D341Med (cell line): ENCODE measurements at regions not wholly inside any gene's neighbourhood (a gene's known extent, or its start where the extent isn't known, plus 50 kb on each side); places are given as distances from the start of the nearest gene placed in this dataset.

Source experiments
- DNase-seq: peaks from one replicate; pipeline ENCODE4 v3.0.0; 2012; ENCODE audit warnings: low spot score

GRCh38 chr5:2909035-2909434 lies 157.6 kb upstream of the IRX2 start:
- DNase-seq: no peak

DNA sequence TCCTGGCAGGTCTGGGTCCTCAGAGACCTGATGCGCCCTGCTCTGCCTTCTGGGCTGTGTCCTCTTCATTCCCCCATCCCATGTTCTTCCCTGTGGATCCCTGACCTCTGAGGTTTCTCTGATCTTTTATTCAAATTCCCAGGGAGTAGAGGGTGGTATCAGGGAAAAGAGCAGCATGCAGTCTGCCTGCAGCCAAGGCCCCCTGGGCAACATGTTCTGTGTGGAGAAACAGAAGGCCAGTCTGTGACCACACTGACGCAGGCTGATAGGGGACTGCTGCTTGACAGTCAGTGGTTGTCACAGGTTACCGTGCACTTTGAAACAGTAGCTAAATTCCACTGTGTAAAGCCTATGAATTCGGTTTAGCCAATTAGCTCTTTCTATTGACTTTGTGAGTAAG lies 156.6 kb upstream of the IRX2 start:
- DNase-seq: no peak

GRCh38 chr5:2906302-2907090 lies 155.0 kb upstream of the IRX2 start:
- no peak for DNase-seq

GRCh38 chr5:2905741-2906140 lies 154.3 kb upstream of the IRX2 start:
- DNase-seq: no peak

DNA sequence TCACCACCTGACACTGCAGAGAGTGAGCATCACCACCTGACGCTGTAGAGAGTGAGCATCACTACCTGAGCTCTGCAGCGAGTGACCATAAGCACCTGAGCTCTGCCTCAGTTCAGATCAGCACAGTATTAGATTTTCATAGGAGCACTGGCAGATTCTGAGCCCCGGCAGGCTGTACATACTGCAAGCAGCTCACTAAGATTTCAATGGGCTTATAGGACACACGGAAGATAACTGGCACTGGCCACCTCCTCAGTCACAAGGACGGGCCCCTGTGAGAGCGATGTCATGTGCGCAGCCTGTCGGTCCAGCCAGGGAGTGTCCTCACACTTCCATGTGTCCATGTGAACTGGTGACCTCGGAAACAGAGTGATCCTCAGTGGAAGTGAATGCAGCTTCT lies 153.5 kb upstream of the IRX2 start:
- no peak for DNase-seq

DNA sequence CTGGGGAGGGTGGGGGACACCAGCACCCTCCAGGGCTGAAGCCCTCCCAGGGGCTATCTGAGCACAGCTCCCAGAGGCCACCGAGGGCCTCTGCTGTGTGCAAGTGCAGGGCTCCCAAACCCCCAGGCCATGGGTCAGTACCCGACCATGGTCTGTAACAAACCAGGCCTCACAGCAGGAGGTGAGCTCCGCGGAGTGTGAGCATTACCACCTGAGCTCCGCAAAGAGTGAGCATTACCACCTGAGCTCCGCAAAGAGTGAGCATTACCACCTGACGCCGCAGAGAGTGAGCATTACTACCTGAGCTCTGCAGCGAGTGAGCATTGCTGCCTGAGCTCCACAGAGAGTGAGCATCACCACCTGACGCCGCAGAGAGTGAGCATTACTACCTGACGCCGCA lies 152.9 kb upstream of the IRX2 start:
- DNase-seq: no peak

DNA sequence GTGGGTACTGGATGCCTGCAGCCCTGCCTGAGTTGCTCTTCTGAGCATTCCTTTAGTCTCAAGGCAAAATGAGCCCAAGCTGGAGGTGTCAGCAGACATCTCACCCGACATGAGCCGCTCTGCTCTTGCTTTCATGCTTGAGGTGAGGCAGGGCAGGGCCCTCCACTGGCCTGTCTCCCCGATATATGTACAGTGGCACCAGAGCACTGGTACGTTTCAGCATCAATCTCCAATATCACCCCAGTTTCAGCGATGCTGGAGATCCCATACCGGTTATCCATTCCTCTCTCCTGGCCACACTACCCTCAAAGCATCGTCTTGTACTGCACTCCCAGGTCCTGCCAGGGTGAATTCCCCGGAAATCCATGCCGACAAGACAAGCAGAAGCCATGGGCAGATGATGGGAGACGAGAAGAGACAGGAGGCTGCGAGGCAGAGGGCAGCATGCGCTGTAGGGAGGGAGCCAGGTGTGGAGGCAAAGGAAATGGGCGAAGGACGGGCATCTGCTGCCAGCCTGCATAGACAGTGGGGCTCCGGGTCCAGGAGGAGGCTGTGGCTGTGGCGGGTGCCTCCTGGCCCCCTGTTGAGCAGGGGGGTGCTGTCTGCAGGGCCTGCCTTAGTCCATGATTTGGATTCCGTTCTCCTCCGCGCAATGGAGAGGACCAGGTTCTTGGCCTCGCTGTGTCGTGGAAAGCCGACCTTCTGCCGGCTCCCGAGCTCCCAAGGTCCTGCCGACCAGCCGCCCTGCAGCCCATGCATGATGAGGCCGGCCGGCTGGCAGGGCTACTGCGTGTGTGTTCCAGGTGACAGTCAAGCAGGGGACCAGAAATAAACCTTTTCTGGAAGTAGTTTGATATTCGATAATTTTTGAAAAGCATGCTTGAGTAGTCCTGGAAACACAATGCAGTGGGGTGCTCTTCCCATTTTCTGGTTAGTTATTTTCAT lies 152.2 kb upstream of the IRX2 start:
- no peak for DNase-seq

DNA sequence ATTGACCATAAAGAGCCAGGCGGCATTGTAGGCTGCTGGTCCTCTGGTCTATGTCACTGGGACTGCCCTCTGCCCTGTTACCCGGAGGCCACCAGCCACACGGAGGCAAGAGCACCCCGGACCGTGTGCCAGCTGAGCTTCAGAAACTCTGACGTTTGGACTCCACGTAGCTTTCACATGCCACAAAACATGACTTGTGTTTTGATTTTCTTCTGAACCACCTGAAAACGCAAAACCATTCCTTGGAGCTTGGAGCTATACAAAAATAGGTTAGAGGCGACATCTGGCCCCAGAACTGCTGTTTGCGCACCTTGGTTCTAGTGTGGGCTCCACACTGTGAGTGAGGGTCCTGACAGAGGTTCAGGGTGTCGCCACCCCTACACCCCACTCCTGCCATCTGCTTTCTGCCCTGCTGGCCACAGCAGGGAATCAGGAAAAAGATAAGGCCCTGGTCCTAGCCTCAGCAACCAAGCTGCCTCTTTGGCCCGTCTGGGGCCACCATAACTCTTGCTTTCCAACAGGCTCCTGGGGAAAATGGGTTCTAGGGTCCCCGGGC lies 151.3 kb upstream of the IRX2 start:
- DNase-seq: no peak

- DNase-seq: no peak
Observed at GRCh38 chr5:2902186-2902585, 150.7 kb upstream of the IRX2 start.

- no peak for DNase-seq
Observed at GRCh38 chr5:2901511-2901910, 150.0 kb upstream of the IRX2 start.

- no peak for DNase-seq
Observed at GRCh38 chr5:2901096-2901495, 149.6 kb upstream of the IRX2 start.

DNA sequence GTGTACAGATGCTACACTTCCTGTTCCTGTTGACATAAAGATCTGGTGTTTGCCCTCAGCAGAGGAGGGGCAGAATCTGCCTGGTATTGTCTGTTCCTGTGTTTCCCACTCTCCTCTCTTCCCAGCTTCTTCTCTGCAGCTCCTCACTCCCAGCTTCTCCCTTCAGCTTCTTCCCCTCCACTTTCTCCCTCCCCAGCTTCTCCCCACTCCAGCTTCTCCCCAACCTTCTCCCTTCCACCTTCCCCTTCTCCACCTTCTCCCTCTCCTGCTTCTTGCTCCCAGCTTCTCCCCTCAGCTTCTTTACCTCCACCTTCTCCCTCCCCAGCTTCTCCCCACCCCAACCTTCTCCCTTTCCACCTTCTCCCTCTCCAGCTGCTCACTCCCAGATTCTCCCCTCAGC lies 148.9 kb upstream of the IRX2 start:
- DNase-seq: no peak

GRCh38 chr5:2899311-2899710 lies 147.8 kb upstream of the IRX2 start:
- no peak for DNase-seq

GRCh38 chr5:2898661-2899060 lies 147.2 kb upstream of the IRX2 start:
- no peak for DNase-seq

DNA sequence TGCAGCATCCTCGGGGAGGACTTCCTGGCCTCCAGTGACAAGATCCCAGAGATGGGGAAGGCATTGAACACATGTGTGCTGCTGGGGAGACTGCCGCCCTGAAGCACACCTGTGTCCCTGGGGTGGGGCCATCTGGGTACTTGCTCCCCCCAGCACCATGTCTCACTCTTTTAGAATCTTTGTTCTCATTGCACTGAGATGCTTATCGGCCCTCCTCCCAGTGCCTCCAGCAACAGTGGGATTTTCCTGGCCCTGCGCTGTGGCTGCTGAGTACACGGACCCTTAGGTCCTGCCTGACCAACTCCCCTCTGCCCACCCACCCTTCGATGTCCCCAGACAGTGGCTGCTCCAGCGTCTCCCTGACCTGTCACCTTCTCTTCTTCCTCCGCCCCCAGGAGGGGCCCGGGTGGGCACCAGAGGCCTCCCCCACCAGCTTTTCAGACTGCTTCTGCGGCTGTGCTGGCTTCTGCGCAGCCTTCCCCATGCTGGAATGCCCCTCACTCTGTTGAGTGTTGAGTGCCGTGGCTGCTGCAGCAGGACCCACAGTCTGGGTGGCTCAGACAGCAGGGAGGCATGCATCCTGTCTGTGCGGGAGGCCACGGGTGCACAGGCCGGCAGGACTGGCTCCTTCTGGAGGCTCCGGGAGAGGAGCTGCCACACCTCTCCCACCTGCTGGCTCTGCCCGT lies 145.9 kb upstream of the IRX2 start:
- no peak for DNase-seq

GRCh38 chr5:2896371-2897275 lies 145.1 kb upstream of the IRX2 start:
- no peak for DNase-seq

DNA sequence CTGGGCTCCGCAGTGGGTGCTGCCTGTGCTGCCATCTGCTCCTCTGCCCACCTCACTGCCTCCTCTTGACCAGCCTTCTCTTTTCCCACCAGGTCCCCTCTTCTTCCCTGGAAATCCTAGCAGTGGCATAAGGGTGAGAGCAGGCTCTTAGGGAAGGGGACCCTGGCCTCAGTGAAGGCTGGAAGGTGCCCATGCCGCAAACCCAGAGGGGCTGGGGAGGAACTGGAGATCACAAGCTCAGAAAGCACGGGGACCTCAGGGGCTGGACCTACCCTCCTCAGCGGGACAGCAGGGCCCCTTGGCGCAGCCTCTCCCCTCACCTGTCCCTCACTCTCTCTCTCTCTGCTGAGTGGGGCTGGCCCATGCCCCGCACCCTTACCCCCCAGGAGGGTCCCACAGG lies 144.4 kb upstream of the IRX2 start:
- DNase-seq: no peak

GRCh38 chr5:2895196-2895595 lies 143.7 kb upstream of the IRX2 start:
- no peak for DNase-seq

DNA sequence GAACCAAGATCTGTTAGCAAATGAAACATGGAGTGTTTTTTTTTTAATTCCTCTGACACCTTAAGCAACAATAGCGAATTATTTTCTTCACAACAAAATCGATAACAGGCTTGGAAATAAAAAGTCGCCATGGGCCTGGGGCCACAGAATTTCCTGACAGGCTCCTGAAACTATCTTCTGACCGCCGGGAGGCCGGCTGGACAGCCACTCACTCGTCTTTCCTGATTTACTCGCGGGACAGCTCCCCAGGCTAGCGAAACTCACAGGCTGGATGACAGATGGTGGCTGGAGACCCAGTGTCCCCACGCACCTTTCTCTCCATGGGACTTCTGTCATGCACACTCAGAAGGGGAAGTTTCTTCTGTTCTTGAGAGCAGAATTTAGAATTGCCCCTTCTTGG lies 143.3 kb upstream of the IRX2 start:
- no peak for DNase-seq

DNA sequence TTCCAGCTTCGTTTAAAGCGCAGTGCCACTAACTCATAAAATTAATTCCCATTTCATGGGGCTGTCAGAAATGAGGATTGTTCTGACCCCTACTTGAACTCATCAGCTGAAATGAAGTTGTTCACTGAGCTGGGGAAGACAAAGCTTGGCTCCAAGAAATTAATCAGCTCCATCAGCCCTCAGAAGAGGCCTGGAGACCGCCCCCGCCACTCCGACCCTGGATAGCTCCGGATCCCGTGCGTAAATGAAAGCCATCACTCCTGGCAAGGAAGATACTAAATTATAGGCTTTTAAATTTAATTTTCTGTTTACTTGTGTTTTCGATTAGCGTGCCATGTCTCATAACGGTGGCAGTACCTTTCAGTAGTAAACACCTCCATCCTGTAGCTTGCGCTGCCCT lies 142.8 kb upstream of the IRX2 start:
- DNase-seq: no peak

GRCh38 chr5:2892466-2893000 lies 141.1 kb upstream of the IRX2 start:
- no peak for DNase-seq
